ENCODE measurements at regions not wholly inside any gene's neighbourhood (a gene's known extent, or its start where the extent isn't known, plus 50 kb on each side); places are given as distances from the start of the nearest gene placed in this dataset.

GRCh38 chr20:39674842-39675241, 712.7 kb downstream of the DHX35 start:
- no peak for TF ChIP-seq CTCF (IDR thresholded peaks at IDR 0.05; ENCODE audit: low read depth, low read length)
- no peak for TF ChIP-seq EZH2phosphoT487 (IDR thresholded peaks at IDR 0.05; ENCODE audit: low read depth)
